CD14-positive monocyte (primary cell): ENCODE measurements at regions not wholly inside any gene's neighbourhood (a gene's known extent, or its start where the extent isn't known, plus 50 kb on each side); places are given as distances from the start of the nearest gene placed in this dataset.
"Not testable (repeated sequence)": the region's sequence is repeated elsewhere in the genome, so short reads cannot be mapped to it uniquely, and the experiment has no call there.

Source experiments
- DNase-seq, 3 donors: peaks; one replicate each; pipeline ENCODE4 v3.0.0-alpha.2; 2011 to 2022
- H2AFZ ChIP-seq: 2 replicates; pipeline ENCODE4 v1.6.0; 2012; ENCODE audit warnings: mild to moderate bottlenecking, low read depth, low read length, inconsistent platforms; ENCODE audit not compliant: insufficient read depth, poor library complexity, severe bottlenecking
- H3K27ac ChIP-seq, 2 donors: 1 replicate in 1 of 2; 2 replicates in 1 of 2; pipeline ENCODE4 v1.5.1; 2012 to 2013; ENCODE audit warnings: low read length in 2 of 2, control low read depth in 1 of 2, inconsistent platforms in 1 of 2, low read depth in 1 of 2, mild to moderate bottlenecking in 1 of 2
- H3K27me3 ChIP-seq, 2 donors: one replicate each; pipeline versions ENCODE4 v1.6.0 to v1.6.1; 2011 to 2013; ENCODE audit warnings: low read length in 2 of 2; ENCODE audit not compliant: control insufficient read depth in 2 of 2, insufficient read depth in 2 of 2
- H3K36me3 ChIP-seq, 2 donors: replicated peaks in 1 of 2; 1 replicate in 1 of 2; 2 replicates in 1 of 2; pipeline versions ENCODE4 v1.5.1 to v1.6.1; 2012 to 2013; ENCODE audit warnings: low read length in 2 of 2, control low read depth in 1 of 2, inconsistent platforms in 1 of 2, mild to moderate bottlenecking in 1 of 2; ENCODE audit not compliant: insufficient read depth in 2 of 2, control insufficient read depth in 1 of 2
- H3K4me1 ChIP-seq, 2 donors: 1 replicate in 1 of 2; 2 replicates in 1 of 2; pipeline versions ENCODE4 v1.5.1 to v1.6.1; 2012 to 2013; ENCODE audit warnings: low read length in 2 of 2, control low read depth in 1 of 2, inconsistent platforms in 1 of 2, mild to moderate bottlenecking in 1 of 2, moderate library complexity in 1 of 2; ENCODE audit not compliant: insufficient read depth in 2 of 2, control insufficient read depth in 1 of 2
- H3K4me2 ChIP-seq: replicated peaks from 2 replicates; pipeline ENCODE3; 2012; ENCODE audit warnings: low read length, moderate library complexity, mild to moderate bottlenecking; ENCODE audit not compliant: poor library complexity, severe bottlenecking; ENCODE audit errors: extremely low read depth
- H3K4me3 ChIP-seq, 3 experiments: fragments of 200-600 bp in 1 of 3; sonication (generic) in 1 of 3; replicated peaks in 1 of 3; 1 replicate in 2 of 3; 2 replicates in 1 of 3; pipeline ENCODE4 v1.5.1; 2011 to 2013; ENCODE audit warnings: low read length in 3 of 3, mild to moderate bottlenecking in 3 of 3, control low read depth in 2 of 3, low read depth in 2 of 3, inconsistent platforms in 1 of 3, moderate library complexity in 1 of 3
- H3K79me2 ChIP-seq: 2 replicates; pipeline ENCODE4 v1.6.0; 2012; ENCODE audit warnings: mild to moderate bottlenecking, control low read depth, inconsistent platforms, low read length, moderate library complexity; ENCODE audit not compliant: insufficient read depth
- H3K9ac ChIP-seq: 2 replicates; pipeline ENCODE4 v1.6.0; 2017; ENCODE audit warnings: low read length, mild to moderate bottlenecking; ENCODE audit not compliant: insufficient read depth, poor library complexity, severe bottlenecking
- H3K9me3 ChIP-seq, 2 donors: replicated peaks in 1 of 2; 1 replicate in 1 of 2; 2 replicates in 1 of 2; pipeline versions ENCODE4 v1.5.1 to v1.6.1; 2012 to 2013; ENCODE audit warnings: low read length in 2 of 2, control low read depth in 1 of 2; ENCODE audit not compliant: control insufficient read depth in 1 of 2, insufficient read depth in 1 of 2
- H4K20me1 ChIP-seq: 2 replicates; pipeline ENCODE4 v1.6.0; 2012; ENCODE audit warnings: mild to moderate bottlenecking, low read length, control low read depth, moderate library complexity; ENCODE audit not compliant: insufficient read depth
- H3K27ac Mint-ChIP-seq, 7 donors: one replicate each; pipeline ENCODE4 v1.8.0; 2020; ENCODE audit warnings: mild to moderate bottlenecking in 7 of 7, mixed read lengths in 7 of 7, moderate library complexity in 6 of 7, inconsistent platforms in 2 of 7
- H3K27me3 Mint-ChIP-seq, 3 donors: one replicate each; pipeline ENCODE4 v1.8.0; 2021 to 2022; ENCODE audit warnings: low read depth in 3 of 3, mild to moderate bottlenecking in 3 of 3, mixed read lengths in 3 of 3, moderate library complexity in 3 of 3, inconsistent platforms in 1 of 3
- H3K36me3 Mint-ChIP-seq, 2 donors: one replicate each; pipeline ENCODE4 v1.8.0; 2020; ENCODE audit warnings: mixed read lengths in 2 of 2, inconsistent platforms in 1 of 2, mild to moderate bottlenecking in 1 of 2
- H3K4me1 Mint-ChIP-seq: one replicate; pipeline ENCODE4 v1.8.0; 2020; ENCODE audit warnings: mild to moderate bottlenecking, mixed read lengths
- H3K4me3 Mint-ChIP-seq, 2 donors: one replicate each; pipeline ENCODE4 v1.8.0; 2020; ENCODE audit warnings: mild to moderate bottlenecking in 2 of 2, mixed read lengths in 2 of 2, moderate library complexity in 1 of 2
- H3K9me3 Mint-ChIP-seq, 7 donors: one replicate each; pipeline ENCODE4 v1.8.0; 2020 to 2022; ENCODE audit warnings: mixed read lengths in 7 of 7, mild to moderate bottlenecking in 6 of 7, moderate library complexity in 6 of 7, inconsistent platforms in 2 of 7
- CTCF ChIP-seq: fragments of 200-600 bp; IDR thresholded peaks from one replicate; pipeline ENCODE4 v1.8.0; 2022; ENCODE audit warnings: antibody characterized with exemption, mild to moderate bottlenecking
- WGBS: methylation state at CpG from one replicate; pipeline ENCODE4 v1.1.5; 2013; ENCODE audit warnings: missing lambda C conversion rate; ENCODE audit not compliant: insufficient coverage; 5-methylcytosine and 5-hydroxymethylcytosine counted together
- intact Hi-C, 2 donors: fragments of 100-400 bp; cut with micrococcal nuclease; formaldehyde crosslinking; loops; one replicate each; pipeline versions ENCODE4 v1.15.0 to v1.15.1; 2023

- Histone ChIP-seq H3K79me2 (no peaks in the 10 kb centered on the region), H3K36me3 (no peaks in the 10 kb centered on the region), H3K4me1 (no peaks in the 10 kb centered on the region), H3K4me3 (no peak overlapping the region), H2AFZ (no peak overlapping the region), H3K9me3 (peaks cover 12 to 28% of the 10 kb centered on the region in 2 donors), H3K27me3 (no peaks in the 10 kb centered on the region), H3K27ac (no peak overlapping the region), H4K20me1 (no peaks in the 10 kb centered on the region), H3K9ac (no peak overlapping the region), H3K4me2 (no peak overlapping the region)
- Mint-ChIP-seq H3K36me3 (no peaks in the 10 kb centered on the region), H3K4me3 (no peak overlapping the region), H3K9me3 (peaks cover 11 to 29% (median 22%) of the 10 kb centered on the region in 7 donors), H3K4me1 (no peaks in the 10 kb centered on the region), H3K27ac (no peak overlapping the region), H3K27me3 (peaks cover 0 to 2% (median 0%) of the 10 kb centered on the region in 3 donors)
- no CpG with 5 or more reads among the region's 1 CpG for WGBS
- DNase-seq = no peak
- no peak for TF ChIP-seq CTCF
- intact Hi-C loops = no loop called here
Observed at GRCh38 chr6:23851522-23851921, 274.5 kb upstream of the NRSN1 start.

- intact Hi-C loops, H3K4me2 ChIP-seq, H3K27me3 Mint-ChIP-seq, H4K20me1 ChIP-seq, H2AFZ ChIP-seq, H3K27me3 ChIP-seq, H3K4me3 Mint-ChIP-seq, H3K4me1 Mint-ChIP-seq, H3K36me3 ChIP-seq, H3K27ac ChIP-seq, H3K36me3 Mint-ChIP-seq, H3K9ac ChIP-seq, DNase-seq, H3K4me1 ChIP-seq, H3K27ac Mint-ChIP-seq, H3K79me2 ChIP-seq, H3K4me3 ChIP-seq: not testable (repeated sequence)
- H3K9me3 ChIP-seq = peaks cover 19 to 28% of the 10 kb centered on the region in 2 donors
- H3K9me3 Mint-ChIP-seq = peaks cover 11 to 31% (median 29%) of the 10 kb centered on the region in 7 donors
- WGBS = 92% methylated on average over 4 of the region's 18 CpGs
Observed at GRCh38 chr6:23853566-23854133, 272.4 kb upstream of the NRSN1 start.

- H3K4me3 ChIP-seq, H3K27me3 ChIP-seq, H4K20me1 ChIP-seq, H3K9ac ChIP-seq, H3K27ac Mint-ChIP-seq, H3K4me1 Mint-ChIP-seq, H3K4me1 ChIP-seq, H2AFZ ChIP-seq, intact Hi-C loops, DNase-seq, H3K36me3 Mint-ChIP-seq, H3K4me3 Mint-ChIP-seq, H3K27ac ChIP-seq, H3K27me3 Mint-ChIP-seq, H3K36me3 ChIP-seq, H3K79me2 ChIP-seq, H3K4me2 ChIP-seq: not testable (repeated sequence)
- H3K9me3 ChIP-seq = peaks cover 24 to 31% of the 10 kb centered on the region in 2 donors
- 93% methylated on average over 20 of the region's 22 CpGs for WGBS
- H3K9me3 Mint-ChIP-seq = peaks cover 11 to 32% (median 30%) of the 10 kb centered on the region in 7 donors
Observed at GRCh38 chr6:23854154-23854553, 271.9 kb upstream of the NRSN1 start.
